GM06990 (cell line): ENCODE measurements at regions not wholly inside any gene's neighbourhood (a gene's known extent, or its start where the extent isn't known, plus 50 kb on each side); places are given as distances from the start of the nearest gene placed in this dataset.

ENCODE experiments used
- DNase-seq: peaks from one replicate; pipeline ENCODE4 v3.0.0-alpha.2; 2011; ENCODE audit not compliant: insufficient read length; ENCODE audit errors: extremely low read depth
- H3K27me3 ChIP-seq: replicated peaks from 2 replicates; pipeline ENCODE4 v1.6.0; 2011; ENCODE audit warnings: low read length; ENCODE audit not compliant: control insufficient read depth, insufficient read depth
- H3K36me3 ChIP-seq: 2 replicates; pipeline ENCODE4 v1.5.1; 2011; ENCODE audit warnings: low read length; ENCODE audit not compliant: control insufficient read depth, insufficient read depth
- H3K4me3 ChIP-seq: replicated peaks from 2 replicates; pipeline ENCODE4 v1.5.1; 2011; ENCODE audit warnings: low read depth, mild to moderate bottlenecking, control low read depth, low read length
- TF ChIP-seq, protein P1 (sequence below): IDR thresholded peaks from 2 replicates; pipeline ENCODE4 v1.5.1; 2011; ENCODE audit warnings: low read length, control low read depth, mild to moderate bottlenecking, inconsistent platforms; ENCODE audit not compliant: insufficient read depth, poor library complexity, severe bottlenecking

DNA sequence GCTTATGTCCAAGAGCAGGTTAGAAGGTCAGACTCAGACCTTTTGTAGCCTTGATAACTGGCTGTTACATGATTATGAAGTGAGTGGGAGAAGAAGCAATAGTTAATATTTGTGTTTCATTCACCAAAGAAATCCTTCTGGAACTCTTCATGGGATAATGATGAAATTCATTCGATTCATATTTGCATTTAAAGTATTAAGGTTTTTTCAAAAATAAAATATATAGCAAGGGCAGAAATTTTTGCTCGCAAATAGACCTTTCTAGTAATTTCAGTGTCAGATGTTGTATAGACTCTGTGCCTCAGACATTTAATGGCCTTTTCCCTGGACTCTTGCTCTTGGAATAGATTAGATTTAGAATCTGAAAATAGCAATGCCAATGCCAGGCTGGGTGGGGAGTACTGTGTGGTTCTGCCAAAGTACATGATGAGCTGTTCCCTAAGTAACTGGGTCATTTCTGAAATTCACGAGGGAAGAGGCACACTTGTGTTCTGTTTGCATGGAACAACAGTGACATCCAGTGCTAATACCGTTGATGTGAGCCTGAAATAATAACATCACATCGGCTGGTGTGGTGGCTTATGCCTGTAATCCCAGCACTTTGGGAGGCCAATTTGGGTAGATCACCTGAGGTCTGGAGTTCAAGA, 119.2 kb downstream of the MBL2 start:
- H3K4me3 ChIP-seq: no peak overlapping the region
- no peaks in the 10 kb centered on the region for H3K36me3 ChIP-seq
- DNase-seq: no peak
- no peaks in the 10 kb centered on the region for H3K27me3 ChIP-seq
- TF ChIP-seq, protein P1, sequence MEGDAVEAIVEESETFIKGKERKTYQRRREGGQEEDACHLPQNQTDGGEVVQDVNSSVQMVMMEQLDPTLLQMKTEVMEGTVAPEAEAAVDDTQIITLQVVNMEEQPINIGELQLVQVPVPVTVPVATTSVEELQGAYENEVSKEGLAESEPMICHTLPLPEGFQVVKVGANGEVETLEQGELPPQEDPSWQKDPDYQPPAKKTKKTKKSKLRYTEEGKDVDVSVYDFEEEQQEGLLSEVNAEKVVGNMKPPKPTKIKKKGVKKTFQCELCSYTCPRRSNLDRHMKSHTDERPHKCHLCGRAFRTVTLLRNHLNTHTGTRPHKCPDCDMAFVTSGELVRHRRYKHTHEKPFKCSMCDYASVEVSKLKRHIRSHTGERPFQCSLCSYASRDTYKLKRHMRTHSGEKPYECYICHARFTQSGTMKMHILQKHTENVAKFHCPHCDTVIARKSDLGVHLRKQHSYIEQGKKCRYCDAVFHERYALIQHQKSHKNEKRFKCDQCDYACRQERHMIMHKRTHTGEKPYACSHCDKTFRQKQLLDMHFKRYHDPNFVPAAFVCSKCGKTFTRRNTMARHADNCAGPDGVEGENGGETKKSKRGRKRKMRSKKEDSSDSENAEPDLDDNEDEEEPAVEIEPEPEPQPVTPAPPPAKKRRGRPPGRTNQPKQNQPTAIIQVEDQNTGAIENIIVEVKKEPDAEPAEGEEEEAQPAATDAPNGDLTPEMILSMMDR: no peak

DNA sequence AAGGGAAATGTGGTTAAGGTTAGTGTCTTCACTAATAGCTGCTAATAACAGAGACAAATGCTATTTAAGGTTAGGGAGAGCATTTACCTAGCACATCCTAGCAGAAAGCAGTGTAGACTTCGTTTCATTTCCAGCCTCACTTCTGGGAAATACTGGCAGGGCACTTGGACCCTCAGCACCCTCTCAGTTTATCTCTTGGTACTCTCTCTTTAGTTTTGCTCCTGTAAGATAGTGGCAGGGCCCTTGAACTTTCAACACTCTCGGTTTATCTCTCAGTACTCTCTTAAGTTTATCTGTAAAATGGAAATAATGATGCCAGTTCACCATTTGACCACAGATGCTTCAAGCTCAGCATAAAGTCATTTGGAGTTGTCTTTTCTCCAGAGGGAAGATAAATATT, 118.4 kb downstream of the MBL2 start:
- no peak overlapping the region for H3K4me3 ChIP-seq
- TF ChIP-seq, protein P1: no peak
- DNase-seq: no peak
- H3K36me3 ChIP-seq: no peaks in the 10 kb centered on the region
- no peaks in the 10 kb centered on the region for H3K27me3 ChIP-seq

DNA sequence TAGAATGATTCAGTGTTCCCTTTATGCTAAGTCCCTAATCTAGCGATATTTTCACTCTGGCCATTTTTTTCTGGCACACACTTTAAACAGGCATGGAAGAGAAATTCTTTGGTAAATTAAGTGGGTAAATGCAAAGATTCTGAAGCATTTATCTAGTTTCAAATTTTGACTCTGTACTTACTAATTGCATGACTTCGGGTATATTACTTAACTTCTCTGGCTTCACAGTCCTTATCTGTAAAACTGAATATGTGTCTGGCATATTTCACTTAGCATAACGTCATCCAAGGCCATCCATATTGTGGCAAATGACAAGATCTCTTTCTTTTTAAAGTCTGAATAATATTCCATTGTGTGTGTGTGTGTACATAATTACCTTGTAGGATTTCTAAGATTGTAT, 114.5 kb downstream of the MBL2 start:
- Histone ChIP-seq H3K27me3 (no peaks in the 10 kb centered on the region), H3K36me3 (no peaks in the 10 kb centered on the region), H3K4me3 (no peak overlapping the region)
- TF ChIP-seq, protein P1: no peak
- DNase-seq: no peak

DNA sequence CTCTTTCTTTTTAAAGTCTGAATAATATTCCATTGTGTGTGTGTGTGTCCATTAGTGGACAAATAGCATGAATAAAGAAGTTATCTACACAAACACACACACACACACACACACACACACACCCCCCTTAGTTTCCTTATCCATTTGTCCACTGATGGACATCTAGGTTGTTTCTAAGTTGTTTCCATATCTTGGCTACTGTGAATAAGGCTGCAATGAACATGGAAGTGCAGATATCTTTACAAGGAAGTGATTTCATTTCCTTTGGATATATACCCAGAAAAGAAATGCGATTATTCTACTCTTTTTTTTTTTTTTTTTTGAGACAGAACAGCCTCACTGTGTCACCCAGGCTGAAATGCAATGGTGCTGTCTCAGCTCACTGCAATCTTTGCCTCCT, 113.5 kb downstream of the MBL2 start:
- Histone ChIP-seq H3K36me3 (no peaks in the 10 kb centered on the region), H3K27me3 (no peaks in the 10 kb centered on the region), H3K4me3 (no peak overlapping the region)
- DNase-seq: no peak
- TF ChIP-seq, protein P1: no peak

DNA sequence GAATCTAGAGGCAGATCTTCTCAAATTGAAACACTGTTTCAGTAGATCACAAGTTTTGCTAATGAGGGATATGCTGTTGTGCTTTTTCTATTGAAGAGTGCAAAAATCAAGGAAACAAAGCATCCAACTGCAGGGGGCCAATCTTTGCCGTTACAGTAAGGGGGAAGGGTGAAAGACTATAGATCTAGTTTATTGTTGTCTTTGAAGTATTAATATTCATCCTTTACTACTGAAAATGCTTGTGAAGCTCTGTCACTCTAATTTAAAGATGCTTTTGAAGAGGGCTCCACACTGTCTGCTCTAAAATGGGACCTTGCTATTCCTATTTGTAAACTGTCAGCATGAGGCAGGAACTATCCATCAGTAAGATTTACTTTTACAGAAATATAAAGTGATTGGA, 110.3 kb downstream of the MBL2 start:
- no peak overlapping the region for H3K4me3 ChIP-seq
- TF ChIP-seq, protein P1: no peak
- no peaks in the 10 kb centered on the region for H3K36me3 ChIP-seq
- DNase-seq: no peak
- no peaks in the 10 kb centered on the region for H3K27me3 ChIP-seq

DNA sequence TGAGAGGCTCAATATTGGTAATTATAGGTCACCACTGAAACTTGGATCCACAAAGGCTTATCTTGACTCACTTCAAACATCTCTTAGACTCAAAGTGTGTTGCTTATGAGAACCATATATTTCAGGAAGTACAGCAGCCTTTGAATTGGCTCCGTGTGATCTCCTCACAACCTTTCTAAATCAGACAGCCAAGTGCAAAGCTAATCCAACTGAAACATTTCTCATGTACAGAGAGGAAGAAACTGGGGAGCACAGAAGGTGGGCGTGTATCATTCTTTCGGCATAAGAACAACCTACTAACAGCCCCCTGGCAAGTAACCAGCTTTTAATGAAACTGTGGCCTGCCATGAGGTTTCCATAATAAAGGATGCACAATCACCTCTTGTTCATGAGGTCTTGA, 109.4 kb downstream of the MBL2 start:
- no peaks in the 10 kb centered on the region for H3K27me3 ChIP-seq
- DNase-seq: no peak
- no peak overlapping the region for H3K4me3 ChIP-seq
- H3K36me3 ChIP-seq: no peaks in the 10 kb centered on the region
- TF ChIP-seq, protein P1: no peak
